OCI-LY1 (cell line): ENCODE measurements at regions not wholly inside any gene's neighbourhood (a gene's known extent, or its start where the extent isn't known, plus 50 kb on each side); places are given as distances from the start of the nearest gene placed in this dataset.

Experiments used
- H2AFZ ChIP-seq: fragments of 200-600 bp; sonication (generic), shearing (Covaris generic); 2 replicates; pipeline ENCODE4 v1.6.0; 2014; ENCODE audit warnings: antibody characterized with exemption, mild to moderate bottlenecking, low read length
- H3F3A ChIP-seq: fragments of 200-600 bp; sonication (generic), shearing (Covaris generic); 2 replicates; pipeline ENCODE4 v1.6.0; 2014; ENCODE audit warnings: mild to moderate bottlenecking, antibody characterized with exemption, low read length, moderate library complexity; ENCODE audit not compliant: insufficient read depth
- H3K27ac ChIP-seq: fragments of 200-600 bp; sonication (generic); 2 replicates; pipeline ENCODE4 v1.5.1; 2014; ENCODE audit warnings: low read length, mixed run types, mild to moderate bottlenecking, low read depth; ENCODE audit not compliant: poor library complexity, severe bottlenecking
- H3K27me3 ChIP-seq: fragments of 200-600 bp; sonication (generic); 2 replicates; pipeline ENCODE4 v1.6.0; 2014; ENCODE audit warnings: antibody characterized with exemption, mild to moderate bottlenecking, low read length, moderate library complexity; ENCODE audit not compliant: insufficient read depth
- H3K36me3 ChIP-seq: fragments of 200-600 bp; sonication (generic); 2 replicates; pipeline ENCODE4 v1.6.1; 2014; ENCODE audit warnings: mild to moderate bottlenecking, antibody characterized with exemption, low read length, moderate library complexity, mixed read lengths; ENCODE audit not compliant: insufficient read depth
- H3K4me1 ChIP-seq: fragments of 200-600 bp; sonication (generic); 2 replicates; pipeline ENCODE4 v1.5.1; 2014; ENCODE audit warnings: mild to moderate bottlenecking, low read length, moderate library complexity; ENCODE audit not compliant: insufficient read depth, severe bottlenecking
- H3K4me2 ChIP-seq: fragments of 200-600 bp; sonication (generic), shearing (Covaris generic); 2 replicates; pipeline ENCODE4 v1.6.1; 2014; ENCODE audit warnings: low read length
- H3K4me3 ChIP-seq: fragments of 200-600 bp; sonication (generic); 2 replicates; pipeline ENCODE4 v1.5.1; 2014; ENCODE audit warnings: low read length, low read depth, mild to moderate bottlenecking, mixed read lengths; ENCODE audit not compliant: poor library complexity, severe bottlenecking
- H3K79me2 ChIP-seq: fragments of 200-600 bp; shearing (Covaris generic); 2 replicates; pipeline ENCODE4 v1.6.1; 2016; ENCODE audit warnings: mixed run types, low read length, mixed read lengths; ENCODE audit not compliant: insufficient read depth
- H3K9ac ChIP-seq: fragments of 200-600 bp; sonication (generic), shearing (Covaris generic); 2 replicates; pipeline ENCODE4 v1.6.1; 2014; ENCODE audit warnings: mild to moderate bottlenecking, low read length, mixed read lengths
- H3K9me2 ChIP-seq: fragments of 200-600 bp; sonication (generic), shearing (Covaris generic); 2 replicates; pipeline ENCODE4 v1.6.1; 2014; ENCODE audit warnings: low read depth, mild to moderate bottlenecking, low read length, mixed read lengths
- H3K9me3 ChIP-seq: fragments of 200-600 bp; shearing (Covaris generic); 2 replicates; pipeline ENCODE4 v1.6.1; 2014; ENCODE audit warnings: low read length, mixed read lengths
- H4K20me1 ChIP-seq: fragments of 200-600 bp; sonication (generic), shearing (Covaris generic); 2 replicates; pipeline ENCODE4 v1.6.0; 2016; ENCODE audit warnings: mild to moderate bottlenecking, low read length; ENCODE audit not compliant: insufficient read depth
- EZH2 ChIP-seq: fragments of 200-600 bp; sonication (generic), shearing (Covaris generic); IDR thresholded peaks from 2 replicates; pipeline ENCODE4 v1.8.0; 2017; ENCODE audit warnings: borderline replicate concordance, mixed run types, mild to moderate bottlenecking, antibody characterized with exemption, low read length, moderate library complexity, mixed read lengths
- TF ChIP-seq, protein P1 (sequence below): fragments of 200-600 bp; sonication (generic), shearing (Covaris generic); IDR thresholded peaks from 2 replicates; pipeline ENCODE4 v1.5.1; 2017; ENCODE audit warnings: mild to moderate bottlenecking, antibody characterized with exemption, low read length, moderate library complexity, mixed read lengths

DNA sequence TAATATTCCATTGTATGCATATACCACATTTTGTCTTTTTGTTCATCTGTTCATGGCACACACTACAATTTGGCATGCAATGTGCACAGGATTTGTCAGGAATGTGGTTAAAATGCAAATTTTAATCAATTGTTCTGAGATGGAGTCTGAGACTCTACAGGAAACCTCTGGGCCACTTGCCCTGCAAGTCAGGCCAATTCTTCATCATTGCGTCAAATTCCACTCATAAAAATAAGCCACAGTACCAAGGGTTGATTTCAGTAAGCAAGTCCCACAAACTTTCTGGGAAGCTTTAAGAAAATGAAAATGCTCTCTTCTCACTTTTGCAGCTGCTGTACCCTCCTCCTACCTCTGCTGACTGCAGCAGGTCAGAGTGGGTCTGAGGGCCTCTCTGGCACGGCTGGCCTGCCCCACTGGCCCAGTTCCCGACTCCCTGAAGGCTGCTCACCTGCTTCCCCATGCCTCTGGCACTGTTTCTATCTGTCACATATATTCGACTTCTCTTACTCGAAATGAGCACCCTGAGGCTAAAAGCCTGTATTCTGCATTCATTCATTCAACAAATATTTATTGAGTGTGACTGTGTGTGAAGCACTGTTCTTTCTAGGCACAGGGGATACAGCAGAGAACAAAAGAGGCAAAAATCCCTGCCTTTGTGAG lies 83.8 kb upstream of the WASF3 start:
- TF ChIP-seq, protein P1, sequence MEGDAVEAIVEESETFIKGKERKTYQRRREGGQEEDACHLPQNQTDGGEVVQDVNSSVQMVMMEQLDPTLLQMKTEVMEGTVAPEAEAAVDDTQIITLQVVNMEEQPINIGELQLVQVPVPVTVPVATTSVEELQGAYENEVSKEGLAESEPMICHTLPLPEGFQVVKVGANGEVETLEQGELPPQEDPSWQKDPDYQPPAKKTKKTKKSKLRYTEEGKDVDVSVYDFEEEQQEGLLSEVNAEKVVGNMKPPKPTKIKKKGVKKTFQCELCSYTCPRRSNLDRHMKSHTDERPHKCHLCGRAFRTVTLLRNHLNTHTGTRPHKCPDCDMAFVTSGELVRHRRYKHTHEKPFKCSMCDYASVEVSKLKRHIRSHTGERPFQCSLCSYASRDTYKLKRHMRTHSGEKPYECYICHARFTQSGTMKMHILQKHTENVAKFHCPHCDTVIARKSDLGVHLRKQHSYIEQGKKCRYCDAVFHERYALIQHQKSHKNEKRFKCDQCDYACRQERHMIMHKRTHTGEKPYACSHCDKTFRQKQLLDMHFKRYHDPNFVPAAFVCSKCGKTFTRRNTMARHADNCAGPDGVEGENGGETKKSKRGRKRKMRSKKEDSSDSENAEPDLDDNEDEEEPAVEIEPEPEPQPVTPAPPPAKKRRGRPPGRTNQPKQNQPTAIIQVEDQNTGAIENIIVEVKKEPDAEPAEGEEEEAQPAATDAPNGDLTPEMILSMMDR: no peak
- TF ChIP-seq EZH2: no peak
- Histone ChIP-seq H3K4me3 (no peak overlapping the region), H3K9me2 (no peaks in the 10 kb centered on the region), H2AFZ (no peak overlapping the region), H3K4me1 (no peaks in the 10 kb centered on the region), H3F3A (no peaks in the 10 kb centered on the region), H4K20me1 (no peaks in the 10 kb centered on the region), H3K27me3 (no peaks in the 10 kb centered on the region), H3K27ac (no peak overlapping the region), H3K79me2 (no peaks in the 10 kb centered on the region), H3K36me3 (no peaks in the 10 kb centered on the region), H3K4me2 (no peak overlapping the region), H3K9ac (no peak overlapping the region), H3K9me3 (no peaks in the 10 kb centered on the region)

DNA sequence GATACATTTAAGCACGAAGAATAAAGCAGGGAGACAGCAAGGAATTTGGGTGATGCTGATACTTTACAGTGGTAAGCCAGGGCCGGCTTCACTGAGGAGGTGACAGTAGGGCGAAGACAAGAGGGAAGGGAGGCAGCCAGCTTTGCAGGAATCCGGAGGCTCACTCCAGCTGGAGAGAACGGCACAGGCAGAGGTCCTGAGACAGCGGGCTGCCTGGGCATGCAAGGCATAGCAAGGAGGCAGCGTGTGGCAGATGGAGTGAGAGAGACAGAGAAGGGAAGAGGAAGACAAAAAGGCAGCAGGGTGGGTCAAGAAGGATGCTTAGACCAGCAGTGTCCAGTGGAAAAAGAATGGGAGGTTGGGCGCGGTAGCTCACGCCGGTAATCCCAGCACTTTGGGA lies 83.2 kb upstream of the WASF3 start:
- H3K9me3 ChIP-seq: no peaks in the 10 kb centered on the region
- no peaks in the 10 kb centered on the region for H3K27me3 ChIP-seq
- H2AFZ ChIP-seq: no peak overlapping the region
- H3K4me1 ChIP-seq: no peaks in the 10 kb centered on the region
- no peaks in the 10 kb centered on the region for H3F3A ChIP-seq
- H4K20me1 ChIP-seq: no peaks in the 10 kb centered on the region
- no peak overlapping the region for H3K27ac ChIP-seq
- TF ChIP-seq, protein P1: no peak
- TF ChIP-seq EZH2: no peak
- no peak overlapping the region for H3K4me3 ChIP-seq
- H3K4me2 ChIP-seq: no peak overlapping the region
- H3K79me2 ChIP-seq: no peaks in the 10 kb centered on the region
- no peaks in the 10 kb centered on the region for H3K36me3 ChIP-seq
- no peak overlapping the region for H3K9ac ChIP-seq
- no peaks in the 10 kb centered on the region for H3K9me2 ChIP-seq

DNA sequence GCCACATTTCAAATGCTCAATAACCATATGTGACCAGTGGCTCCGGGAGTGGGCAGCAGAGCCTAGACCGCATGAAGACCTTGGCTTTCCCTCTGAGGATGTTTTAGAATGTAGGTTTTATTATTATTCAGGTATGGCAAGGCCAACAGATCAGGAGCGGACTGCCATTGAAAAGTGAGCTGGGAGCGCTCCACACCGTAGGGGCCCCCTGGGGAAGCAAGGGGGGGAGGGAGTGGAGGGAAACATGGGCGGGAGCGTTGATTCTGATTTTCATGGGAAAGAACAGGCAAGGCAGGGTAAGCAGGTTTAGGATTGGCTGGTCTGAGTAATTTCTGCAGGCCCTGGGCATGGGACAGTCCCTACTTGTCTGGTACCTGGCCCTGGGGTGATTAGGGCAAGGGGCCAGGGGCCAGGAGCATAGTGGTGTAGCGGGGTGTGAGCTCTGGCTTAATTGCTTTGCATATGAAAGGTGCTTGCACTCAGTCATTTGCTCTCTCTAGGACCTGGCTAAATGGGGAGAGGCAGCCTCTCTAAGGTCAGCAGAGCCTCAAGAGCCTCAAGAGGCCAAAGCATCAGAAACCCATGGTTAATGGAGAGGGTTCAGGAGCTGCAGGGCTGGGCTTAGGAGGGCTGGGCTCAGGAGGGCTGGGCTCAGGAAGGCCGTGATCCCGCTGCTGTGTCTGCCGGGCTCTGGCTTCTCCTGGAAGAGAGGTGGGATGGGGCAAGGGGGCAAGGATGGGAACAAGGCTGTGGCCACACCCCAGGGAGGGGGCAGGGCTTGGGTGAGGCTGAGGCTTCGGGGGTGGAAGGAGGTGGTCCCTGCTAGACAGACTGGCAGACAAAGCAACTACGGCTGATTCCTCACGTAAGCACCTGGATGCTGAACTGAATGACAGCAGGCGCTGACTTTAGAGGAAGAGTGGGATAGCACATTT lies 82.0 kb upstream of the WASF3 start:
- Histone ChIP-seq H3F3A (no peaks in the 10 kb centered on the region), H3K9ac (no peak overlapping the region), H3K27me3 (no peaks in the 10 kb centered on the region), H3K9me2 (no peaks in the 10 kb centered on the region), H4K20me1 (no peaks in the 10 kb centered on the region), H3K4me2 (no peak overlapping the region), H3K79me2 (no peaks in the 10 kb centered on the region), H3K9me3 (no peaks in the 10 kb centered on the region), H3K4me1 (no peaks in the 10 kb centered on the region), H3K36me3 (no peaks in the 10 kb centered on the region), H2AFZ (no peak overlapping the region), H3K27ac (no peak overlapping the region), H3K4me3 (no peak overlapping the region)
- no peak for TF ChIP-seq EZH2
- TF ChIP-seq, protein P1: no peak
